Peyer's patch (tissue), 4 donors: ENCODE measurements at regions not wholly inside any gene's neighbourhood (a gene's known extent, or its start where the extent isn't known, plus 50 kb on each side); places are given as distances from the start of the nearest gene placed in this dataset.

Source experiments
- CTCF ChIP-seq, 6 experiments: fragments of 450-650 bp in 4 of 6; fragments of 200-600 bp in 2 of 6; sonication (generic) in 1 of 6; IDR thresholded peaks; one replicate each; pipeline ENCODE4 v1.5.1; 2017 to 2019; ENCODE audit warnings: antibody characterized with exemption in 6 of 6, mild to moderate bottlenecking in 3 of 6, moderate library complexity in 1 of 6
- POLR2A ChIP-seq, 2 donors: fragments of 450-650 bp; IDR thresholded peaks; one replicate each; pipeline ENCODE4 v1.5.1; 2017; ENCODE audit warnings: antibody characterized with exemption in 2 of 2, mild to moderate bottlenecking in 2 of 2, moderate library complexity in 2 of 2

- TF ChIP-seq CTCF (IDR thresholded peaks at IDR 0.05) (no peak), POLR2A (IDR thresholded peaks at IDR 0.05) (no peak)
Observed at GRCh38 chr3:104734627-104735026, 632.1 kb upstream of the ALCAM start.
